Stimulated activated CD4-positive, alpha-beta T cell treated with anti-CD3 and anti-CD28 coated beads, Interleukin-15, amount 100 ng/mL, for 24 hours (primary cell): ENCODE measurements at regions not wholly inside any gene's neighbourhood (a gene's known extent, or its start where the extent isn't known, plus 50 kb on each side); places are given as distances from the start of the nearest gene placed in this dataset.
A peak's percentile ranks its signal among the peaks of the same experiment; 100 is the strongest.

Experiments
- DNase-seq: peaks from one replicate; pipeline ENCODE4 v3.0.0-alpha.2; 2020

DNA sequence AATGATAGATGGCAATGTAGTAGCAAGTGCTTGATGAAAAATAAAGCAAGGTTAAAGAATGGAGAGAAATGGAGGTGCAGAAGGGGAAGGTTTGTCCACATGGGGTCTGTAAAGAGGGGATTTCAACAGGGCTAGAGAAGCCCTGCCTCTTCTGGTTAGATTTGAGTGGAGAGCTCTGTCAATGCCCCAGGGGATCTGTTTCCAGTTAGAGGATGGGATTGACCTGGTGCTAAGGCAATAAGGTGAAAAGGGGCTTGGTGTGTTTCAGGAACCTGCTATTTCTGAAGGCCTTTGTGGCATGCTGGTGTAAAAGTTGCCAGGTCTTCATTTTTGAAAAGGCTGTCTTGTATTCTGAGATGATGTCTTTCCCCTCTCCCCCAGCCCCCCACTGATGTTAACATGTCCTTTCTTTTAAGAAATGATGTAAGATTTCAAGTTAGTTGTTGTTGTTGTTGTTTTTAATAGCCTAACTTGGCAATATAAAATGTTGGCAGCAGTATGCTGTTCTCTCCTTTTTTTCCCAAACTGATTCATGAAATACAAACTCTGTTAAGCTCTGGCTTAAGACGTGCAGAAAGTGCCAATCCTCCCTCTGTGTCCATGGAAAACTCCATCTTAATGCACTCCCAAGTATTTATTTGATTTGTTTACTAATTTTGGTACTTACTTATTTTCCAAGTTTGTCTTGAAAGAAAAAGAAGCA, 370.3 kb upstream of the ADGRL2 start:
- DNase-seq = no peak

GRCh38 chr1:81428998-81429397, 371.7 kb upstream of the ADGRL2 start:
- DNase-seq = no peak

DNA sequence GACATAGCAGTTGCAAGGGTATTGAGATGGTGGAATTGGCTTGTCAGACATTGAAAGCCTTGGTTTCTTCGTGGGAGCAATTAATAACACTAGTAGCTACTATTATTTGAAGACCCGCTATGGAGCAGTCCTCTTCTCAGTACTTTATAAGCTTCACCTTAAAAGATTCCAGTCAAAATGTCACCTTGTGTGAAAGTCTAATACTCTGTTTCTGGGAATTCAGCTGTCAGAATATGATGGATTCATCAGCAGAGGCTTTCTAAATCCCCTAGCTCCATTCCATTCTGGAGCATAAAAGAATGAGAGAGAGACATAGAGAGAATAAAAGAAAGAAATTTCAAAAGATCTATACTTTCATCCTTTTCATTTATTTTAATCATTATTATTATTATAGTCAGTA, 375.9 kb upstream of the ADGRL2 start:
- DNase-seq = no peak

GRCh38 chr1:81424061-81424460, 376.7 kb upstream of the ADGRL2 start:
- DNase-seq = no peak

DNA sequence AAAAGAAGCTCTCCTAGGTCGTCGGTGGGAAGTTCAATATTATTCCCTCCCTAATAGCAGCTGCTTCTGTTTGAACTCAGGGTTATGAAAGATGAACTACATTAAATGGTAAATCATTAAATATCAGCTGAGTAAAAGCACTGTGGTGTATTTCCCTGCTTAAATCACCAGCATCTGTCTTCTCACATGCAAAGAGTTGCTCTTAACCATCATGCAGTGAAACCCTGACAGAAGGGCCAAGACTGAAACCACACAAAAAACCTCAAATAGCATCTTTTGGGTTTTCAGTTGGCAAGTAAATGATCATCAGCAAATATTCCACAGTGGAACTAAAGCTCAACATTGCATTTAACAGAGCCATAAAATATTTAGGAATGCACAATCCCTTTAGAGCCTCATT, 380.0 kb upstream of the ADGRL2 start:
- no peak for DNase-seq

DNA sequence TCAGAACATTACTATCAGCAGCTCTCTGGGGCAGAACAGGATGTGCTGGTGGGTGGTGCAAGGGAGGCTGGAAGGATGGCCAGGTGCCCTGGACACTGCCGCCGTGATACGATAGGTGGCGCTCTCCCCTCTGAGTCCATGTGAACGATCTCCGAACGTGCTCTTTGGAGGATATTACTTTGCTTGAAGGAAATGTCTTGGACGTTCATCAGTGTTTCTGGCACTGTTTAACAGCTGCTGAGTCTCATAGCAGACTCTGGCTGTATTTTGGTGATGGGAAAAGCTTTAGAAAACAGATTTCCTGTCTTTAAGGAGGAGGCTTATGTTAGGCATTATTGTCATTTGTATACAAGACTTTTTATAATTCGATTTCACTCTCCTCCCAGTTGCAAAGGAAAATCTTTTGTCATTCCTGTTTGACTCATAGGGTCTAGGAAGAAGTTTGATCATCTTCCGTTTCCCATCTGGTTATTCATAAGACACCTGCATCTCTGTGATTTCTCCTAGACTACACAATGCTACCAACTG, 386.2 kb upstream of the ADGRL2 start:
- DNase-seq = peak; percentile 23

- DNase-seq = no peak
Observed at GRCh38 chr1:81412954-81413353, 387.8 kb upstream of the ADGRL2 start.

- no peak for DNase-seq
Observed at GRCh38 chr1:81410941-81411340, 389.8 kb upstream of the ADGRL2 start.

DNA sequence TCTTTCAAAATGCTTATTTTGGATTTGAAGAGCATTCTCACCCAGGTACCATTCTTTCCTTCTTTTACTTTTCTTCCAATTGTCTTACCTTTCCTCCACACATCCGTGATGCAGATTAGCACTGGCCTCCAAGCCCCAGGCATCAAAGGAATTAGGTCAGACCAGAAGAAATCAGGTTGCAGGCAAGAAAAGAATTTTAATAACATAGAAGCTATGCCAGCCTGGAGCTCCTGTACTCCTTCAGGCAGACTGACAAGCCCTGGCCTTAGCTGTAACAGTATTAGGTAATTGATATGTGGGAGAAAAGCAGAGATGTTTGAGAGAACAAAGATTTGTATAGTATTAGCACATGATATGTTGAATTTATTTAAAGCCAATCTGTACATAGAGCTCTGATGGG, 390.4 kb upstream of the ADGRL2 start:
- DNase-seq = no peak

GRCh38 chr1:81409780-81410274, 390.9 kb upstream of the ADGRL2 start:
- DNase-seq = no peak

DNA sequence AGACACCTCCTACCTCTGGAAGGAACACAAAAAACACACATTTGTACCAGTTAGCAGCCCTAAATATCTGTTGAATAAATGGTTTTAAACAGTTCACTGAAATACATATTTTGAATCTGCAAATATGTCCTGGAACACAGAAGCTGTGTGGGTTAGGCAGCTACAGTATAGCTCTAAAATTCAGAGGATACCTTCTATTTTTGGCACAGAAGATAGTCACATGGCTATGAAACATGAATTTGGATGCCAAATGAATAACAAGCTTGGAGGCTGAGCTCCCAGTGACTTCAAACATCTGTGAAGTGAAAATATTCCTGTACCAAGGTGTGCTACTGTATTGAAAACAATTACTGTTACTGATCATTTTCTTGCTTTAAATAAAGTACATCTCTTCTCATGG, 391.5 kb upstream of the ADGRL2 start:
- DNase-seq = no peak

DNA sequence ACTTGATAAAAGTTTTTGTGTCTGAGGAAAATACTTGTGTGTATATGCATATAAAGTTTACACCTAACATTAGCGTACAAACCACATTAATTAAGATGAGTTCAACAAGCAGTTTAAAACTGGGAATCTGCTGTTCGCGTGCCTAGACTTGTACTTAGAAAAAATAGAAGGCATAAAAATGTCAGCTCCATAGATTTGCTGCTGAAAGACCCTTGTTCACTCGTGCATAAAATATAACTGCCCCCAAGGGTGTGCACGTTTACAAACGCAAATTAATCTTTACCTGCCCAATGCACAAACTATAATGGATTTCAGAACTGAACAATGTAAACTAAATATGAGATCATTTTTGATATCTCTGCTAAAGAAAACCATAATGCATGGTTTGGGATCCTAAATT, 392.3 kb upstream of the ADGRL2 start:
- no peak for DNase-seq

DNA sequence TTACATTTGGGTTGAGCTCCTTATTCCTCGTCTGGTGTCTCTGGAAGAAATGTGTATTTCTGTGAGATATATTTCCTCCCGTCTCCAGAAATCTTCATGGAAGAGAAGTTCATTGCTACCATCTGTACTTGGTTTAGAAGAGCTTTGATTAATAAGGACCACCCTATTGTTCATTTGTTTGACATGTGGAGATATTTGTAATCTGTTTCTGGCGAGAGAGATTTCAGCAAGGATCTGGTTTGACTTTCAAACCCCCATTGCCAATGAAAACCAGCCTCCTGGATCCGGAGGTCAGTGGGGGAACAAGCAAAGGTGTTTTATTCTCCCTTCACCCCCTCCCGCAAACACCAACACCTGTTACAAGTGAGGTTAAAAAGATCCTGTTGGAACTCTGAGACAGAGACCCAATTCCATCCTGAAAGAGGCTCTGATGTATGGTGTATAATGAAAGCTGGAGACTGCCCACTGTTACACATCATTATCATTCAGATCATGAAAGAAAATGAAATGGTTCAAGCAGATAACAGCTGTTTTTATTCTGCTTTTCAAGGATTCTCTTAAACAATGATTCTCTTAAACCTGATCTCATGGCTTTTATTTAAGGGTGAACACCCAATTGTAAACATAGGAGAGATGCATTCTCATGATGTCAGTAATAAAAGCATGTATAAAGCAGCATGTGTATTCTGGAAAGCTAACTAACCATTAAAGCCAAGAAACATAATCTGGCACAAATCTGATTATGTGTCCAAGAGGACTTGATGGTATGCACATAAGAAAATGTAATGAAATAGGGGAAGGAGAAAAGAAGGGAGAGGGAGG, 393.5 kb upstream of the ADGRL2 start:
- no peak for DNase-seq

DNA sequence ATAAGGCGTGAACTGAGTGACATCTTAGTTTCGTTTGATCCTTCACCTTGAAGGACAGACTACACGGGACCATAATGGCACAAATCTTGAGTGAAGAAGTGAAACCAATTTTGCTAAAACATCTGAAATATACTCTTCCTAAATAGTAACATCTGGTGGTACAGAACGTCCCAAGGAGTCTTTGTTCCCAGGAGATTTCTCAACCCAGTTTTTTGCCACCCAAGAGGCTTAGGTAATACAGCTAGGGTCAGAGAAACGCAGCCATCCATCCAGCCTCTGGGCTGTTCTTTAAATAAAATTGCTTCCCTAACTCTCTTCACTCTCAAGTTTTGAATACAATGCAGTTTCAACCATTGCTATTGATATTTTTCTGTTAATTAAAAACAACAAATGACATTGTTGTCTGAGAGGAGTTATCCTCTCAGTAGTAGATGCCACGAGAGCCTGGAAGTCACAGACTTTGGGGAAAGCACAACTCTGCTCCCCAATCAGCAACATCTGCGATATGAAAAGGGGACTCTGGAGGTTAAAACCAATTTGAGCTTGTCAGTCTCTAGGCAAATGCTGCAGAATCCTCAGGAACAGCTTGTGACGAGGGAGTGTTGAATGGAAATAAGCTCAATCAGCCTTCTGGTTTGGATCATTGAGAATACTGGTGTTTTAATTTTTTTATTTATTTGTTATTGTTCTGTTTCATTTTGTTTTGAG, 394.3 kb upstream of the ADGRL2 start:
- DNase-seq = no peak

- no peak for DNase-seq
Observed at GRCh38 chr1:81398041-81398440, 402.7 kb upstream of the ADGRL2 start.

DNA sequence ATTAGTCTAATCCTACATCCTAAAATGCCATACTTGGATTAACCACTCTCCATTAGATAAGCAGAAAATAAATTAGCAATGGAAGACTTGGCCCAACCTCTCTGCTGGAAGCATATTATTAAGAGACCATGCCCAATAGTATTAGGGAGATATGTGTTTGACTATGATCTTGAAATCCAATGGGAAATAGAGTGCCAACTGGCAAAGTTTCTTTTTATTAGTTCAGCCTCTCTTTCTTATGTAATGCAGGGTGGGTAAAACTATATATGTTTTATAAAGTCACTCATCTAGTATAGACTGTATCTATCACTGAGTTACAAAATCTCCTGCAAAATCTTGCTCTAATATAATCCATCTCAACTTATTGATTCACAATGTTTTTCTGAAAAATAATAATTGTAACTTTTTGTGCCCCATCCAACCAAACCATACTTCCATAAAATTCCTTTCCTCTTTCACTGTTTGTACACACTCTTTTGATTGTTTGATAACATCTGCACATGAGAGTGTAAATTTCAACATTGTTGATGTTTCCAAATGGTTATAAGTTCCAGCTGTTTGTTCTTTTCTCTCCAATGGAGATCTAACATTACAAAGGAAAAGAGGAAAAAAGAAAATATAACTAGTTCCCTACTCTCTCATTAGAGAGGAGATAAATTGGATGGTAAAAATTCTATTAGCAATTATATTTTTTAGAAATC, 408.1 kb upstream of the ADGRL2 start:
- DNase-seq = no peak

DNA sequence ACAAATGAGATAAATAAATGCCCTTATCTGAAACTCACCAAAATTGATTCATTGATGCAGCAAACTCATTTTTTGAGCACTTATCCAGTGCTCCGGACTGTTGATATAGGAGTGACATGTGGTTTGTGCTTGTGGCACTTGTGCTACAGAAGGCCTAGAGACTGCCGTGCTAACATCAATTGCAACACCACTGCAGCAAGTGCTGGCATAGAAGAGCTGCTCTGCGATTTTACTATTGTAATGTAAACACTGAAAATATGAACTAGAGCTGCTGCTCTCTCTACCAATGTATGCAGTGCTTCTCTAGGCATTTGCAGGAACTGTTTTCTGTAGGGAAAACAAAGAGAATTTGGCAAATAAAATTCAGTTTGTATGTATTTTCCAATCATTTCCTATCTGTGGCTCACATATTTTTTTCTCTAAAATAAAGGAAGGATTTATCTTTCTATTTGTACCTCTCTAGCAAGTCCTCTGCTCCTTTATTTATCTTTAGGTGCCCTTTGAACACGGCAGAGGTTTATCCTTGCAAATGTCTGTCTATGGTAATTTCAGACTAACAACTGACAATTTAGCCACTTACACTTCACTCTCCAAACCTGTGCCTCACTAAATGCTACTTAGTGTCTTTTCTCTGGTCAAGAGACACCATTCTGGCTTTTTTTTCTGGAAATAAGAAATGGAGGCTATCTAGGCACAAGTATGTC, 409.5 kb upstream of the ADGRL2 start:
- no peak for DNase-seq

DNA sequence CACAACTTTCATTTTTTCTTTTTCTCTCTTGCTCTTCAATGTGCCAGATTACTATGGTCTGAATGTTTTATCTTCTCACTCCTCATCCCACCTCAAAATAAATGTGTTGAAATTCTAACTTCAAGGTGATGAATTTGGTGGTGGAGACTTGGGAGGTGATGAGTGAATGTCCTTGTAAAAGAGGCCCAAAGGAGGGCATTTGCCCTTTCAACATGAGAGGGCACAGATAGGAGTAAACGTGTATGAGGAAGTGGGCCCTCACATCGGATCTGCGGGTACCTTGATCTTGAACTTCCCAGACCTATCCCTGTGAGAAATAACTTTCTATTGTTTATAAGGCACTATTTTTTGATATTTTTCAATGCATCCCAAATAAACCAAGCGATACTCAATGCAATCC, 412.3 kb upstream of the ADGRL2 start:
- DNase-seq = no peak

GRCh38 chr1:81387446-81387845, 413.3 kb upstream of the ADGRL2 start:
- DNase-seq = no peak

GRCh38 chr1:81382561-81382960, 418.2 kb upstream of the ADGRL2 start:
- DNase-seq = no peak

DNA sequence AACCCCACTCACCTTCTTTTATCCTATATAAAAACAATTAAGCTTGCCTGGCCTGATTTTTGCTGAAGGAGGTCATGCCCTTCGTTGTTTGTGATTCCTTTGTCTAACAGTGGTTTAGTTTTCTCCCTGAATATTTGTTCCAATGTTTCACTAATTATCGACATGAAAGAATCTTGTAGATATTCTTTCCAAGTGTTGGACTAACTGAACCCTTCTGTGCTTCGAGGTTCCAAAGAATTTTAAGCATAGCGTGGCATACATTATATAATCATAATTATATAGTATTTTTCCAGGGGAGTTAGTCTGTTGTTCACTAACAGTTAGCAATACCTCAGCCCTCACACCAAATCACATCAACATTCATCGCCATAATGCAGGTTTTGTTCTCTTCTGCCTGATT, 418.9 kb upstream of the ADGRL2 start:
- no peak for DNase-seq

DNA sequence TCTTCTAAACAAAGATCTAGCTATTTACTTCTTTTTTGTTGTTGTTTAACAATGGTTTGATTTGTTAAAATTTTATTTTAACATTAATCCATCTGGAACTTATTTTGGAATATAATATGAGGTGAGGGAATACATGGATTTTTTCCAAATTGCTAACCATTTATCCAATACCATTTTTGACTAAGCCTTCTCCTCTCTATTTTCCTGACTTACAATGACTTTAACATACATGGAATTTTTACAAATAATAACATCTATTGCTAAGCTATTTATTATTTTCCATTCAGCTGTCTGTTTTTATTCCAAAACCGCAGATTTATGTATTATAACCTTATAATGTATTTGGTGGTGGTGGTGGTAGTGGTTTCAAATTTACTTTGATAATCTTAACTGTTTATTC, 420.3 kb upstream of the ADGRL2 start:
- no peak for DNase-seq
